ENCODE measurements at regions not wholly inside any gene's neighbourhood (a gene's known extent, or its start where the extent isn't known, plus 50 kb on each side); places are given as distances from the start of the nearest gene placed in this dataset.

DNA sequence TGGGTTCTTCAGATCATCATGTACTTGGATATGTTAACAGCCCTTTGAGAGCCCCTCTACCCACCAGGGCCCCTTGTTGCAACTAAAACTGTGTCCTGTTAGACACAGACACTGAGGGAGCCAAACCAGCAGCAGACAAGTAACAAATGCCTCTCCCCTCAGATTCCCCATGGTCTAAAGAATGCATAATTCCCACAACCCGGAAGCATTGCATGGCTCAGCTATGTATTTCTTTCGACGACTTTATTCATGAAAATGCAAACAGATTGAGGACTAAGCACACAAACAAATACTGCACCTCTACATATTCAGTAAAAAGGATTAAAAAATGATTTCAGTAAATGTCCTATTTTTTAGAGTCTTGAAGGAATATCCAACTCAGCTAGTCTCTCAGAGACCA is 70.1 kb upstream of the HECW1 start:
- TF ChIP-seq POLR2AphosphoS5 (IDR thresholded peaks at IDR 0.05) (no peak), POLR2A (IDR thresholded peaks at IDR 0.05) (no peak)
- TF ChIP-seq, protein P1, sequence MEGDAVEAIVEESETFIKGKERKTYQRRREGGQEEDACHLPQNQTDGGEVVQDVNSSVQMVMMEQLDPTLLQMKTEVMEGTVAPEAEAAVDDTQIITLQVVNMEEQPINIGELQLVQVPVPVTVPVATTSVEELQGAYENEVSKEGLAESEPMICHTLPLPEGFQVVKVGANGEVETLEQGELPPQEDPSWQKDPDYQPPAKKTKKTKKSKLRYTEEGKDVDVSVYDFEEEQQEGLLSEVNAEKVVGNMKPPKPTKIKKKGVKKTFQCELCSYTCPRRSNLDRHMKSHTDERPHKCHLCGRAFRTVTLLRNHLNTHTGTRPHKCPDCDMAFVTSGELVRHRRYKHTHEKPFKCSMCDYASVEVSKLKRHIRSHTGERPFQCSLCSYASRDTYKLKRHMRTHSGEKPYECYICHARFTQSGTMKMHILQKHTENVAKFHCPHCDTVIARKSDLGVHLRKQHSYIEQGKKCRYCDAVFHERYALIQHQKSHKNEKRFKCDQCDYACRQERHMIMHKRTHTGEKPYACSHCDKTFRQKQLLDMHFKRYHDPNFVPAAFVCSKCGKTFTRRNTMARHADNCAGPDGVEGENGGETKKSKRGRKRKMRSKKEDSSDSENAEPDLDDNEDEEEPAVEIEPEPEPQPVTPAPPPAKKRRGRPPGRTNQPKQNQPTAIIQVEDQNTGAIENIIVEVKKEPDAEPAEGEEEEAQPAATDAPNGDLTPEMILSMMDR (IDR thresholded peaks at IDR 0.05), result no peak
